Stimulated activated CD8-positive, alpha-beta memory T cell treated with anti-CD3 and anti-CD28 coated beads, Interleukin-12 subunit alpha, Interleukin-12 subunit beta, amount 100 ng/mL, for 24 hours (primary cell): ENCODE measurements at regions not wholly inside any gene's neighbourhood (a gene's known extent, or its start where the extent isn't known, plus 50 kb on each side); places are given as distances from the start of the nearest gene placed in this dataset.

Experiments used
- DNase-seq: peaks from one replicate; pipeline ENCODE4 v3.0.0-alpha.2; 2020; ENCODE audit errors: extremely low read depth

DNA sequence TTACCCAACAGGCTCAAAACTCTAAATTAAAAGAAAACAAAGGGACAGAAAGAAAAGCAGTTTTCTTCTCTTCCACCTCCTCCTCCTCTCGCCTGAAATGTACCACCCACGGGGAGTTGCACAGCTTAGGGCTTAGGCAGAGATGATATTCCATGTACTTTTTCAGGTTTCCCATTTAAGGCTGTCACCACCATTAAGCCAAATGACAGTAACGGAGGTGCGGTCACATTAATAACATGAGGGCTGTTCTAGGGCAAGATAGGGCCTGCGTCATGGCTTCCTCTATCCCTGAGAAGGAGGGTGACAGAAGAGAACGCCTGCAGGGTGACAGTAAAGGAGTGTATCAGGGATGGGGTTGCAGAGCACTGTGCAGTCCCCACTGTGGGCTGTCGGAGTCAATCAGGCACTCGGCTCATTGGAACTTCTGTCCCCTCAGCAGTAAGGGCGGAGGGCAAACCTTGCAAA lies 51.7 kb upstream of the TJP1 start:
- no peak for DNase-seq

DNA sequence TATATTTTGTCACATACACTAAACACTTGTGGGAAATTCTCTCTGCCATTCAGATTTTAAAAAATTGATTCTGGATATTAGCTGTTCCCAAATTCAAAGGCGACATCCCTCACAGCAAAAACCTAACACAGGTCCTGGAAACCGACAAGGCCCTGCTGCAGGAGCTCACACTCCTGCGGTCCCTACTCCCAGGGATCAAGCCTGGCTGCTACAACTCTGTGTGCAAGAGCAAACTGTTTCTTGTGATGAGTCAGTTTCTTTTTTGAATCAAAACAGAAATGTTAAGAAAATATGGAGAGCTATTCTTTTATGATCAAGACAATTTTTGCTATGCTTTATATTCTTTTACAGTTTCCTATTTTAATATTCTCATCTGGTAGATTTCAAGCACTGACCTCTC lies 51.0 kb upstream of the TJP1 start:
- no peak for DNase-seq

DNA sequence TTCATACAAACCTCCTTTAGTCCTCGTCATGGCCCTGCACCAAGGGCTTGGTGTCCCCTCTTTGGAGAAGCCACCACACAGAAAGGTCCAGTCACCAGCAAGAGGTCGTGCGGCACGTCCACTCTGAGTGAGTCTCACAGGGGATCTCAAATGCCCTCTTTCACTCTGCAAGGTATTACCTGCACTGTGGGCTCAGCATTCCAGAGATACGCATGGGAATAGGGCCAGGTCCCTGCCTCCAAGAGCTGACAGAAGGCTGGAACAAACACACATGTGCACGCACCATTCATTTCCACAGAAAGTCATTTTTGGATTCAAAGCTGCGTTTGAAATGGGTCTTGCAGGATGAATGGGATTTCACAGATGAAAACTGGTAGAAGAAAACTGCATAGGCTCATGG lies 50.4 kb upstream of the TJP1 start:
- no peak for DNase-seq
